SU-DHL-6 (cell line): ENCODE measurements at regions not wholly inside any gene's neighbourhood (a gene's known extent, or its start where the extent isn't known, plus 50 kb on each side); places are given as distances from the start of the nearest gene placed in this dataset.

Experiments
- H2AFZ ChIP-seq: fragments of 200-600 bp; sonication (generic); 2 replicates; pipeline ENCODE4 v1.6.1; 2014; ENCODE audit warnings: low read depth, mild to moderate bottlenecking, moderate library complexity, mixed read lengths, antibody characterized with exemption, low read length; ENCODE audit not compliant: severe bottlenecking
- H3F3A ChIP-seq: fragments of 200-600 bp; shearing (Covaris generic); 2 replicates; pipeline ENCODE4 v1.6.0; 2016; ENCODE audit warnings: antibody characterized with exemption, mild to moderate bottlenecking; ENCODE audit not compliant: insufficient read depth
- H3K27ac ChIP-seq: fragments of 200-600 bp; sonication (generic); 2 replicates; pipeline ENCODE4 v1.5.1; 2016; ENCODE audit warnings: low read depth, mild to moderate bottlenecking, low read length, moderate library complexity, mixed read lengths
- H3K27me3 ChIP-seq: fragments of 200-600 bp; sonication (generic), shearing (Covaris generic); 2 replicates; pipeline ENCODE4 v1.6.0; 2014; ENCODE audit warnings: mild to moderate bottlenecking, low read length
- H3K36me3 ChIP-seq: fragments of 200-600 bp; sonication (generic); 2 replicates; pipeline ENCODE4 v1.6.1; 2014; ENCODE audit warnings: mild to moderate bottlenecking, low read length, mixed read lengths
- H3K4me2 ChIP-seq: fragments of 300-600, 200-600 bp; shearing (Covaris generic), sonication (generic); 2 replicates; pipeline ENCODE4 v1.6.0; 2014; ENCODE audit warnings: low read length, low read depth, mild to moderate bottlenecking; ENCODE audit not compliant: poor library complexity, severe bottlenecking
- H3K4me3 ChIP-seq: fragments of 200-600 bp; sonication (generic); 2 replicates; pipeline ENCODE4 v1.5.1; 2014; ENCODE audit warnings: antibody characterized with exemption, low read length, mild to moderate bottlenecking, mixed read lengths; ENCODE audit not compliant: insufficient read depth, poor library complexity, severe bottlenecking
- H3K79me2 ChIP-seq: fragments of 200-600 bp; sonication (generic); 2 replicates; pipeline ENCODE4 v1.6.1; 2014; ENCODE audit warnings: mild to moderate bottlenecking, low read length, moderate library complexity; ENCODE audit not compliant: insufficient read depth
- H3K9ac ChIP-seq: fragments of 200-600 bp; sonication (generic); 2 replicates; pipeline ENCODE4 v1.7.0; 2014; ENCODE audit warnings: mild to moderate bottlenecking, low read length
- H3K9me2 ChIP-seq: fragments of 200-600 bp; sonication (generic); replicated peaks from 2 replicates; pipeline ENCODE4 v1.6.1; 2014; ENCODE audit warnings: low read length; ENCODE audit not compliant: insufficient read depth
- H3K9me3 ChIP-seq: fragments of 200-600 bp; sonication (generic); 2 replicates; pipeline ENCODE4 v1.6.1; 2014; ENCODE audit warnings: low read length, mixed read lengths; ENCODE audit not compliant: insufficient read depth
- H4K20me1 ChIP-seq: fragments of 200-600 bp; sonication (generic); 2 replicates; pipeline ENCODE4 v1.6.1; 2014; ENCODE audit warnings: low read depth, mild to moderate bottlenecking, antibody characterized with exemption, low read length, moderate library complexity, mixed read lengths
- CTCF ChIP-seq: fragments of 200-600 bp; sonication (generic); IDR thresholded peaks from one replicate; pipeline ENCODE4 v1.5.1; 2017; ENCODE audit warnings: antibody characterized with exemption, mild to moderate bottlenecking, low read length, moderate library complexity; ENCODE audit not compliant: insufficient read depth, poor library complexity, severe bottlenecking
- EZH2phosphoT487 ChIP-seq: fragments of 200-600 bp; sonication (generic), shearing (Covaris generic); conservative IDR thresholded peaks from 2 replicates; pipeline ENCODE4 v1.6.1; 2018; ENCODE audit warnings: mild to moderate bottlenecking, antibody characterized with exemption, low read length, moderate library complexity, mixed read lengths

- no peak overlapping the region for H2AFZ ChIP-seq
- H3K27me3 ChIP-seq: no peaks in the 10 kb centered on the region
- H3K4me3 ChIP-seq: no peak overlapping the region
- no peaks in the 10 kb centered on the region for H3K9me3 ChIP-seq
- no peaks in the 10 kb centered on the region for H4K20me1 ChIP-seq
- no peaks in the 10 kb centered on the region for H3K9me2 ChIP-seq
- H3K27ac ChIP-seq: no peak overlapping the region
- no peaks in the 10 kb centered on the region for H3K36me3 ChIP-seq
- no peaks in the 10 kb centered on the region for H3F3A ChIP-seq
- H3K4me2 ChIP-seq: no peak overlapping the region
- TF ChIP-seq EZH2phosphoT487: no peak
- no peaks in the 10 kb centered on the region for H3K79me2 ChIP-seq
- H3K9ac ChIP-seq: no peak overlapping the region
These were observed 581.8 kb upstream of the C9orf72 start for GRCh38 chr9:28155067-28155466.

- Histone ChIP-seq H3K4me3 (no peak overlapping the region), H3K4me2 (no peak overlapping the region), H3K27me3 (no peaks in the 10 kb centered on the region), H3K27ac (no peak overlapping the region), H2AFZ (no peak overlapping the region), H3F3A (no peaks in the 10 kb centered on the region), H3K9me2 (no peaks in the 10 kb centered on the region), H4K20me1 (no peaks in the 10 kb centered on the region), H3K9ac (no peak overlapping the region), H3K79me2 (no peaks in the 10 kb centered on the region), H3K9me3 (no peaks in the 10 kb centered on the region), H3K36me3 (no peaks in the 10 kb centered on the region)
- TF ChIP-seq EZH2phosphoT487 (no peak), CTCF (no peak)
These were observed 582.4 kb upstream of the C9orf72 start for GRCh38 chr9:28155671-28156070.

DNA sequence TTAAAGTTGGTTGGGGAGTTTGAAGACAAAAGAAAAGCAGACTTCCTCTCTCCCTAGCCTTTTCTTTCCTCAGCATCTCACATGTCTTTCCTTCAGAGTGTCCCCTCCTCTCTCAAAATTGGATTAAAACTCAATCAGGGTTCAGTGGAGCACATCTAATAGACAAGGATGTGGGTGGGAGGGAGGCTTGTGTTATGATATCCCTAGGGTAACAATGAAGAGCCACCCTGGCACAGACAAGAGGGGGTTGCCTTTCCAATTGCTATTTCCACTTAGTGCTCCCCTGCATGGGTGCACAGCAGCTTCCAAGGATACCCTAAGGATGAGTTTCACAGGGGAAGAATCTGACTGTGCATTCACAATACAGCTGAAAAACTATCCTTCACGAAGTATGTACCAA is 585.2 kb upstream of the C9orf72 start:
- TF ChIP-seq CTCF (no peak), EZH2phosphoT487 (no peak)
- H3F3A ChIP-seq: no peaks in the 10 kb centered on the region

GRCh38 chr9:28163619-28164018 is 590.3 kb upstream of the C9orf72 start:
- H3K27me3 ChIP-seq: no peaks in the 10 kb centered on the region
- H3F3A ChIP-seq: no peaks in the 10 kb centered on the region
- no peaks in the 10 kb centered on the region for H3K9me2 ChIP-seq
- no peaks in the 10 kb centered on the region for H3K79me2 ChIP-seq
- H3K9ac ChIP-seq: no peak overlapping the region
- H2AFZ ChIP-seq: no peak overlapping the region
- TF ChIP-seq CTCF: no peak
- no peak for TF ChIP-seq EZH2phosphoT487
- no peaks in the 10 kb centered on the region; the same call in 1 of the 2 replicates for H3K9me3 ChIP-seq
- no peaks in the 10 kb centered on the region for H4K20me1 ChIP-seq
- no peaks in the 10 kb centered on the region for H3K36me3 ChIP-seq
- H3K4me2 ChIP-seq: no peak overlapping the region
- no peak overlapping the region for H3K4me3 ChIP-seq
- H3K27ac ChIP-seq: no peak overlapping the region

More for the DNA sequence above, 585.2 kb upstream of the C9orf72 start:
- H2AFZ ChIP-seq: no peak overlapping the region
- no peaks in the 10 kb centered on the region for H3K27me3 ChIP-seq
- H3K4me3 ChIP-seq: no peak overlapping the region
- H3K9me3 ChIP-seq: no peaks in the 10 kb centered on the region
- no peaks in the 10 kb centered on the region for H3K9me2 ChIP-seq
- no peak overlapping the region for H3K9ac ChIP-seq
- no peak overlapping the region for H3K27ac ChIP-seq
- no peaks in the 10 kb centered on the region for H3K36me3 ChIP-seq
- no peaks in the 10 kb centered on the region for H3K79me2 ChIP-seq
- H3K4me2 ChIP-seq: no peak overlapping the region
- no peaks in the 10 kb centered on the region for H4K20me1 ChIP-seq
